Activated CD8-positive, alpha-beta memory T cell treated with anti-CD3 and anti-CD28 coated beads, Interleukin-2, amount 50 U/mL, for 1 hour (primary cell): ENCODE measurements at regions not wholly inside any gene's neighbourhood (a gene's known extent, or its start where the extent isn't known, plus 50 kb on each side); places are given as distances from the start of the nearest gene placed in this dataset.
A peak's percentile ranks its signal among the peaks of the same experiment; 100 is the strongest.

ENCODE experiments used
- DNase-seq: peaks from one replicate; pipeline ENCODE4 v3.0.0-alpha.2; 2020; ENCODE audit errors: extremely low read depth

GRCh38 chr2:176612736-176613135 is 343.5 kb downstream of the MTX2 start:
- DNase-seq, result no peak

DNA sequence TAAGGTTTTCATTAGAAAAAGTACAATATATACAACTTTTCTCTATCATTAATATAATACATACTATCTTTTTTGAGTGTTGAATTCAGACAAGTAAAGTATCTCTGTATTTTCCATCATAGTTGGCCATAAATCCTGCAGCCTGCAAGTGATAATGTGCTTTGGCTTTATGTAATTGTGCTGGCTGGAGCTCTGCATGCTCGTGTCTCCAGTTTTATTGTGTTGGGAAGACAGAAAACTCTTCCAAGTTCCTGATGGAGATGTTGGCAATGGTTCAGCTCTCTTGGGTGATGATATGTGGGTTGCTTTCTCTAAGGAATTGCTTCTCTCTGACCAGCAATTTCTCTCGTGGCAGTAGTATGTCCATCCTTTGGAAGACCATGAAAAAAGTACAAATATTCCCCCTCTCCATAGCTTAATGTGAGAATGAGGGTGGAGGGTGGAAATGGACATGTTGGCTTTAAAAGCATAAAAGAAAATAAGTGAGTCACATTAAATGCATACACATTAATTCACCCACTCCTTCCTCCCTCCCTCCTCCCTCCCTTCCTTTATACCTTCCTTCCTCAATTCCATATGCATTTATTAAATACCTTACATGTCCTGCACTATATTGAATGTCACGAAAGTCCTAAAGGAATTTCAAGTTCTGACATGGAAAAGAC is 344.2 kb downstream of the MTX2 start:
- DNase-seq, result no peak

DNA sequence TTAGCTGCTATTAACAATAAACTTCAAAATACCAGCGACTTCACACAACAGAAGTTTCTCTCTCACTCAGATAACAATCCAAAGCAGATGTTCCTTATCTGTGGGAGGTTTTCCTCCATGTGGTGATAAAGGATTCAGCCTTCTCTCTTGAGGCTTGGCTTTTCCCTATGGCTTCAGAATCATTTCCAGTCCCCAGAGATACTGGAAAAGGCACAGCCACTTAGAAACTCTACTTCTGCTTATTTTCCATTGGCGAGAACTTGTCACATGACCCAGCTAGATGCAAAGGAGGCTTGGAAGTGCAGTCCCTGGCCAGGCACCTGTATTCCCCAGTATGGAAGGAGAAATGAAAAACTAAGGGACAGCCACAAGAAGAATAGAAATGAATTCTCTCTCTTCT is 344.8 kb downstream of the MTX2 start:
- DNase-seq, result no peak

DNA sequence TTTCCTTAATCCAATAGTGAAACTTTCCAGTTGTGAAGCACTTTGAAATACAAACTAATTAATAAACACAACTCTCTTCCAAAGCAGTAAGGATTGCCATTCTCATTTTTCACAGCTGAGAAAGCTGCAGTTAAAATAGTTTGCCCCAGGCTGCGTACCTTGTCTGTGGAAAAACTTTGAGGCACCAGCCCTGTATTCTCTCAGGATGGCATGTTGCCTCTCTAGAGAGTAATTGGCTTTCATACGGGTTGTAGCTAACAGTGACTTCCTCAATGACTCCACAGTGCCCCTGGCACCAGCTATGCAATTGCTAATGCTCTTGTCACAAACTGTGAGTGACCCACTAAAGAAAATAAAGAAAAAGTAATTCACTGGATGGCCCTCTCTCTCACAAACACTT is 345.7 kb downstream of the MTX2 start:
- no peak for DNase-seq

DNA sequence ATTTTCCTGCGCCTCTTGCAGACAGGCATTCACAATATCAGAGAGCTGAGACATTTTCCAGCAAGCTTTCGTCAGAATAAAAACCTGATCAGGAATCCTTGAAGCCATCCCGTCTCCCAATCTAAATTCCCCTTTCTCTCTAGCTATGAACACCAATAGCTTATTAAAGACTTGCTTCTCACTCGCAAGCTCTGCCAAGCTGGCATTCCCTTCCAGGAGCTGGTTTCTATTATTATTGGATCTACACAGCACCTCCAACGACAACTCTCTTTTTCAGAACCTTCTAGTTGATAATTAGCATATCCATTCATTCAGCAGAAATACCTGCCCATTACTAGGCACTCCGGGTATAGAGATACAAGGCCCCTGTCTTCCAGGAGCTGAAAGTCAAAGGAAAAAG is 350.3 kb downstream of the MTX2 start:
- DNase-seq, result no peak

- DNase-seq, result no peak
These were observed 352.1 kb downstream of the MTX2 start for GRCh38 chr2:176621350-176621749.

- no peak for DNase-seq
These were observed 353.6 kb downstream of the MTX2 start for GRCh38 chr2:176622792-176623191.

DNA sequence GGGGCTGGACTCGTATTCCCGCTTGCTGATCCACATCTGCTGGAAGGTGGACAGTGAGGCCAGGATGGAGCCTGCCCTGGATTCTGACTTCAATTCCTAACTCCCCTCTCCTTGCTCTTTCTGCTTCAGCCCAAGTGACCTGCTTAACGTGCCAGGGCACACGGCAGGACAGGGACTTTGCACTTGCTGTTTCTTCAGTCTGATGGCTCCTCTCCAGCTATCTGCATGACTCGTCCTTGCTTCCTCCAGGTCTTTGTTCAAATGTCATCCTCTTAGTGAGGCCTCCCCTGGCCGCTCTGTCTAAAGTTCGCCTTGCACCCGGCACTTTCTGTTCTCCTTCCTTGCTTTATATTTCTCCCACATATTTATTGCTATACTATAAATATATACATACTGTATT is 357.6 kb downstream of the MTX2 start:
- DNase-seq, result no peak

DNA sequence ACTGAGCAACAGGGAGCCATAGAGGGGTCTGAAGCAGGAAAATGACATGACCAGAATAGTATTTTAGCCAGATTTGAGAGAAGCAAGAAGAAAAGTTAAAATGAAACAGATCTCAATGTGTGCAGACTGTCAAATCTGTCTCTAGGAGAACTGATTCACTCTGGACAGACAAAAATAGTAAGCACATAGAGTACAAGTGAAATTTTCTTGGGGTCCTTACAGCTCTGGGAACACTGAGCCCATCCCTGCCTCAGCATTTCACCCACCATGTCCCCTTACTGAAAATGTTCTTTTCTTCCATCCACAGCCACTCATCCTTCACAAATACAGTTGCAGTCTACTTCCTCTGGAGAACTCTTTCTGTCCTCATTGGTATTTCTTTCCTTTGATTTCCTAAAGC is 359.2 kb downstream of the MTX2 start:
- no peak for DNase-seq

GRCh38 chr2:176633754-176634153 is 364.5 kb downstream of the MTX2 start:
- DNase-seq, result no peak

- no peak for DNase-seq
These were observed 367.2 kb downstream of the MTX2 start for GRCh38 chr2:176636401-176636800.

GRCh38 chr2:176637142-176637485 is 367.9 kb downstream of the MTX2 start:
- no peak for DNase-seq

GRCh38 chr2:176637486-176638166 is 368.4 kb downstream of the MTX2 start:
- no peak for DNase-seq

GRCh38 chr2:176638167-176639015 is 369.1 kb downstream of the MTX2 start:
- peak; percentile 17 for DNase-seq

- DNase-seq, result no peak
These were observed 369.7 kb downstream of the MTX2 start for GRCh38 chr2:176639016-176639343.

DNA sequence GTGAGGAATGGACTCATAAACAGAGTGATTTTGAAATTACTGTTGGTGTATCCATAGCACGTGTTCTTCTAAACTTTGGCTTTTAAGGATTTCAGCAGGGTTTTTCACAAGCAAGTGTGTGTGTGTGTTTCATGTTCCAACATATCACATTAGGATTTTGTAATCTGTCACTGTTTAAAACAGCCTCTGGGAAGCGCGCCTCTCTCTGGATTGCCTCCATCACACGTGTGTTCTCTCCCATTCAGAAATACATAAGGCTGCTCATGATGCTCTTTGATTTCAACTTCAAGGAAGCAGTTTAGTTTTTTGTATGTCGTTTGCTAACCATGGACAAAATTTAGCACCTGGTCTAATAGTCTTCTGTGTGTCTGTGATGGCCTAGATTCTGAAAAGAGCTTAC is 370.4 kb downstream of the MTX2 start:
- no peak for DNase-seq

DNA sequence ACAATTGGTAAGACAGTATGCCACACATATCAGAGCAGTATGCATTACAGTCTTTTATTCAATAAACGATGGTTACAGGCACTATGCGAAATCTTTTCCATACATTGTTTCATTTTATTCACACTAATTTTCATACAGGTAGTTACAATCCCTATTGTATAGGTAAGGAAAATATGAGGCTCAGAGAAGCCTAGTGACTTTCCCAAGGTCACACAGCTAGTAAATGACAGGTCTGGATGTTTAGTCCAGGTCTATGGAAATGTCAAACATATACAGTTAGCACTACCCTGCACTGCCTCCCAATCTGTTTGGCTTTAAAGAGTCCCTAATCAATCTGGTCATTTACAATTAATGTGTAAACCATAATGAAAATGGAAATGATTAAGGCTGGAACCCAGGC is 372.2 kb downstream of the MTX2 start:
- no peak for DNase-seq

GRCh38 chr2:176642074-176642473 is 372.8 kb downstream of the MTX2 start:
- DNase-seq, result no peak

DNA sequence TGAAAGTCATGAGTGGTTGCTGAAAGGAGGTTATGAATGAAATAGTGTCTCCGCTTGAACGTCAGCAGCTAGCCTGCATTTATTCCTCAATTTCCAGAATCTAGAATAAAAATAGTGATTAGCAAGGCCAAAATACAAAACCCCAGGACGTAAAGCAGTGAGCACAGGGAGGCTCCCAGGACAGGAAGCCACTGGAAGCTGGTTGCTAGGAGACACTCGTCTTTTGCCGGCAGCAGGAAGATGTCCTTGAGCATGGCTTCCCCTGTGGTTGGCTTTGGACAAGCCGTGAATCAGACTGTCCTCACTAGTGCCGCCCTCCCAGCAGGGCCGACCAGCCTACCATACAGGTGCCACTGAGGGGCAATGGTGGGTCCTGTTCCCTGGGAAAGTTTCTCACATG is 374.4 kb downstream of the MTX2 start:
- no peak for DNase-seq

DNA sequence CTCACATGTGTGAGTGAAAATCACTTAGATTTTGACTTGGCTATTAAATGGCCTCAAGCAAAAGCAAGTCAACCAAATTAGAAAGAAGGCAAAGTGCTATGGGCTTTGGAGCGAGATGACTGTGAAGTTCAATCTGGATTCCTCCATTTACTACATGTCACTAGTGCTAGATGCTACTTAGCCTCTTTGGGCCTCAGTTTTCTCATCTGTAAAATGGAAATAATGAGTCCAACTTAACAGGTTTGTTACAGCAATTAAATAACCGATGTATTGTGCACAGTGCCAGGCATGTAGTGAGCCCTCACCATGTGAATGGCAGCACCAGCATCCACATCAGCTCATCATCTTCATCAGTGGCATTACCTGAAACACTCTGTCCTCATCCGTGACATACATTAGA is 376.3 kb downstream of the MTX2 start:
- no peak for DNase-seq

DNA sequence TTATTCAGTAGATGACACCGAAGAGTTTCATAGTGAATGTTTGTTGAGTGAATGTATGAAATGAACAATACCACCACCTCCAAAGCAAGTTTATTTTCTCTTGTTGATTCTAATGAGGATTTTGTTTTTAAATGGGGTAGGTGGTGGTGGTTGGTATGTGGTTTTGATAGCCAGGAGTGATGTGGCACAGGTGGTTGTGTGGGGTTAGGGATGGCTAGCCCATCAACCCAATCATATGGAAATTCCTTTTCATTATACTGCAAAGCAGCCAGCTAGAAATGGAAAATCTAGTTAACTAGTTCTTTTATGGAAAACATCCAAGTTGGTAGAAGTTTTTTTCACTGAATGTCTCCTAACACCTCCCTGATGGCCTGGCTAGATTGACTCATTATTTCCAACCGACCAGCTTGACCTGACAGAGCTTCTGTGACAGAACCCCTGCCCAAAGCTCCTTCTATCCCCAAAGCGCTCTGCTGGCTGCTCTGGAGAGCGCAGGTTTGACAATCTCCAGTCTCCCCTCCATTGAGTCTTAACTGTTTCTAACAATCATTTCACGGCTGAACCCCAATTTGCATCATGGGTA is 376.9 kb downstream of the MTX2 start:
- DNase-seq, result no peak

GRCh38 chr2:176647325-176648165 is 378.3 kb downstream of the MTX2 start:
- no peak for DNase-seq
